SU-DHL-6 (cell line): ENCODE measurements at regions not wholly inside any gene's neighbourhood (a gene's known extent, or its start where the extent isn't known, plus 50 kb on each side); places are given as distances from the start of the nearest gene placed in this dataset.

Experiments used
- EZH2phosphoT487 ChIP-seq: fragments of 200-600 bp; sonication (generic), shearing (Covaris generic); conservative IDR thresholded peaks from 2 replicates; pipeline ENCODE4 v1.6.1; 2018; ENCODE audit warnings: mild to moderate bottlenecking, antibody characterized with exemption, low read length, moderate library complexity, mixed read lengths
- TF ChIP-seq, protein P1 (sequence below): fragments of 200-600 bp; sonication (generic); IDR thresholded peaks from one replicate; pipeline ENCODE4 v1.5.1; 2017; ENCODE audit warnings: antibody characterized with exemption, mild to moderate bottlenecking, low read length, moderate library complexity; ENCODE audit not compliant: insufficient read depth, poor library complexity, severe bottlenecking

DNA sequence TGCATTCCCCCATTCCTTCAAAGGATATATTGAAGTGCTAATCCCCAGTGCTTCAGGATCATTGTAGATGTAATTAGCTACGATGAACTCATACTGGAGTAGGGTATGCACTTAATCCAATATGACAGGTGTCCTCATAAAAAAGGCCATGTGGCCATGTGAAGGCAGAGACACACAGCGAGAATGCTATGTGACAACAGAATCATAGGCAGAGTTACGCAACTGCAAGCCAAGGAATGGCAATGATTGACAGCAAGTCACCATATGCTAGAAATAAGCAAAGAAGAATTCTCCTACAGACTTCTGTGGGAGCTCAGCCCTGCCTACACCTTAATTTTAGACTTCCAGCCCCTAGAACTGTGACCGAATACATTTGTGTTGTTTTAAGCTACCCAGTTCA is 875.6 kb upstream of the ROBO1 start:
- TF ChIP-seq, protein P1, sequence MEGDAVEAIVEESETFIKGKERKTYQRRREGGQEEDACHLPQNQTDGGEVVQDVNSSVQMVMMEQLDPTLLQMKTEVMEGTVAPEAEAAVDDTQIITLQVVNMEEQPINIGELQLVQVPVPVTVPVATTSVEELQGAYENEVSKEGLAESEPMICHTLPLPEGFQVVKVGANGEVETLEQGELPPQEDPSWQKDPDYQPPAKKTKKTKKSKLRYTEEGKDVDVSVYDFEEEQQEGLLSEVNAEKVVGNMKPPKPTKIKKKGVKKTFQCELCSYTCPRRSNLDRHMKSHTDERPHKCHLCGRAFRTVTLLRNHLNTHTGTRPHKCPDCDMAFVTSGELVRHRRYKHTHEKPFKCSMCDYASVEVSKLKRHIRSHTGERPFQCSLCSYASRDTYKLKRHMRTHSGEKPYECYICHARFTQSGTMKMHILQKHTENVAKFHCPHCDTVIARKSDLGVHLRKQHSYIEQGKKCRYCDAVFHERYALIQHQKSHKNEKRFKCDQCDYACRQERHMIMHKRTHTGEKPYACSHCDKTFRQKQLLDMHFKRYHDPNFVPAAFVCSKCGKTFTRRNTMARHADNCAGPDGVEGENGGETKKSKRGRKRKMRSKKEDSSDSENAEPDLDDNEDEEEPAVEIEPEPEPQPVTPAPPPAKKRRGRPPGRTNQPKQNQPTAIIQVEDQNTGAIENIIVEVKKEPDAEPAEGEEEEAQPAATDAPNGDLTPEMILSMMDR: no peak
- TF ChIP-seq EZH2phosphoT487: no peak
